GM23338 (cell line): ENCODE measurements at regions not wholly inside any gene's neighbourhood (a gene's known extent, or its start where the extent isn't known, plus 50 kb on each side); places are given as distances from the start of the nearest gene placed in this dataset.

Experiments used
- ATAC-seq: fragments of 200-7000 bp; cut with Tn5 transposase; 3 replicates; pipeline ENCODE4 v1.9.1; 2020
- DNase-seq: peaks from one replicate; pipeline ENCODE4 v3.0.0-alpha.2; 2015; ENCODE audit warnings: low spot score
- H2AFZ ChIP-seq: fragments of 200-600 bp; sonication (generic); 2 replicates; pipeline ENCODE4 v1.8.0; 2016; ENCODE audit warnings: antibody characterized with exemption, mild to moderate bottlenecking, moderate library complexity
- H3F3A ChIP-seq: fragments of 200-600 bp; sonication (generic); replicated peaks from 2 replicates; pipeline ENCODE4 v1.8.0; 2017; ENCODE audit warnings: antibody characterized with exemption, mixed run types, low read depth
- H3K27ac ChIP-seq: fragments of 200-600 bp; sonication (generic); 2 replicates; pipeline ENCODE4 v1.6.1; 2016; ENCODE audit warnings: low read depth
- H3K27me3 ChIP-seq: fragments of 200-600 bp; sonication (generic); 2 replicates; pipeline ENCODE4 v1.8.0; 2016; ENCODE audit warnings: mild to moderate bottlenecking, mixed run types, moderate library complexity; ENCODE audit not compliant: insufficient read depth
- H3K36me3 ChIP-seq: fragments of 200-600 bp; sonication (generic); 2 replicates; pipeline ENCODE4 v1.8.0; 2016; ENCODE audit warnings: mild to moderate bottlenecking; ENCODE audit not compliant: insufficient read depth
- H3K4me1 ChIP-seq: fragments of 200-600 bp; sonication (generic); 2 replicates; pipeline ENCODE4 v1.8.0; 2016; ENCODE audit warnings: mild to moderate bottlenecking, moderate library complexity; ENCODE audit not compliant: insufficient read depth
- H3K4me2 ChIP-seq: fragments of 200-600 bp; sonication (generic); 2 replicates; pipeline ENCODE4 v1.7.1; 2017; ENCODE audit warnings: mixed run types
- H3K4me3 ChIP-seq: fragments of 200-600 bp; sonication (generic); 2 replicates; pipeline ENCODE4 v1.6.1; 2016; ENCODE audit warnings: mixed run types
- H3K79me2 ChIP-seq: fragments of 200-600 bp; sonication (generic); replicated peaks from 2 replicates; pipeline ENCODE4 v1.8.0; 2017; ENCODE audit warnings: mild to moderate bottlenecking; ENCODE audit not compliant: insufficient read depth
- H3K9me2 ChIP-seq: fragments of 200-600 bp; sonication (generic); 2 replicates; pipeline ENCODE4 v1.8.0; 2017; ENCODE audit not compliant: insufficient read depth
- H4K20me1 ChIP-seq: fragments of 200-600 bp; sonication (generic); replicated peaks from 2 replicates; pipeline ENCODE4 v1.8.0; 2017; ENCODE audit warnings: mild to moderate bottlenecking; ENCODE audit not compliant: insufficient read depth
- H3K27ac Mint-ChIP-seq: 2 replicates; pipeline ENCODE4 v1.8.0; 2020; ENCODE audit warnings: inconsistent platforms, mild to moderate bottlenecking, moderate library complexity, mixed read lengths
- H3K27me3 Mint-ChIP-seq: 3 replicates; pipeline ENCODE4 v1.8.0; 2022; ENCODE audit warnings: low read depth, mild to moderate bottlenecking, moderate library complexity, mixed read lengths, inconsistent platforms; ENCODE audit not compliant: insufficient read depth, poor library complexity
- H3K36me3 Mint-ChIP-seq: 3 replicates; pipeline ENCODE4 v1.8.0; 2021; ENCODE audit warnings: low read depth, mild to moderate bottlenecking, inconsistent platforms, moderate library complexity, mixed read lengths
- H3K4me1 Mint-ChIP-seq: 3 replicates; pipeline ENCODE4 v1.8.0; 2020; ENCODE audit warnings: mild to moderate bottlenecking, inconsistent platforms, mixed read lengths
- H3K4me3 Mint-ChIP-seq: 3 replicates; pipeline ENCODE4 v1.8.0; 2021; ENCODE audit warnings: moderate library complexity, mild to moderate bottlenecking, inconsistent platforms, mixed read lengths
- H3K9me3 Mint-ChIP-seq: 3 replicates; pipeline ENCODE4 v1.8.0; 2020; ENCODE audit warnings: moderate library complexity, mild to moderate bottlenecking, inconsistent platforms, mixed read lengths
- CREB1 ChIP-seq: fragments of 250-450 bp; sonication (Bioruptor Pico); IDR thresholded peaks from 2 replicates; pipeline ENCODE4 v1.5.0; 2020; ENCODE audit warnings: low read depth, mild to moderate bottlenecking, moderate library complexity
- ETS1 ChIP-seq: IDR thresholded peaks from 2 replicates; pipeline ENCODE4 v1.6.1; 2016; ENCODE audit warnings: antibody characterized with exemption
- EZH2 ChIP-seq: fragments of 200-600 bp; sonication (generic); IDR thresholded peaks from one replicate; pipeline ENCODE4 v1.8.0; 2017; ENCODE audit warnings: antibody characterized with exemption, mild to moderate bottlenecking, low read depth; ENCODE audit not compliant: unreplicated experiment
- EZH2phosphoT487 ChIP-seq: fragments of 200-600 bp; sonication (generic); IDR thresholded peaks from one replicate; pipeline ENCODE4 v1.8.1; 2018; ENCODE audit warnings: antibody characterized with exemption; ENCODE audit not compliant: unreplicated experiment
- JUNB ChIP-seq: IDR thresholded peaks from one replicate; pipeline ENCODE4 v1.6.1; 2016; ENCODE audit warnings: antibody characterized with exemption; ENCODE audit not compliant: unreplicated experiment
- NANOG ChIP-seq: IDR thresholded peaks from 2 replicates; pipeline ENCODE4 v1.6.1; 2016; ENCODE audit warnings: antibody characterized with exemption, borderline replicate concordance
- STAT1 ChIP-seq: IDR thresholded peaks from one replicate; pipeline ENCODE4 v1.6.1; 2016; ENCODE audit warnings: antibody characterized with exemption; ENCODE audit not compliant: unreplicated experiment
- ZNF114 ChIP-seq: fragments of 250-450 bp; sonication (Bioruptor Pico); IDR thresholded peaks from 2 replicates; pipeline ENCODE4 v1.5.0; 2020; ENCODE audit warnings: mild to moderate bottlenecking, moderate library complexity
- ZNF331 ChIP-seq: fragments of 250-450 bp; sonication (Bioruptor Pico); IDR thresholded peaks from 2 replicates; pipeline ENCODE4 v1.5.0; 2020; ENCODE audit warnings: low read depth, mild to moderate bottlenecking, moderate library complexity
- ZNF462 ChIP-seq: fragments of 250-450 bp; sonication (Bioruptor Pico); IDR thresholded peaks from 2 replicates; pipeline ENCODE4 v1.5.0; 2020; ENCODE audit warnings: mild to moderate bottlenecking, moderate library complexity

DNA sequence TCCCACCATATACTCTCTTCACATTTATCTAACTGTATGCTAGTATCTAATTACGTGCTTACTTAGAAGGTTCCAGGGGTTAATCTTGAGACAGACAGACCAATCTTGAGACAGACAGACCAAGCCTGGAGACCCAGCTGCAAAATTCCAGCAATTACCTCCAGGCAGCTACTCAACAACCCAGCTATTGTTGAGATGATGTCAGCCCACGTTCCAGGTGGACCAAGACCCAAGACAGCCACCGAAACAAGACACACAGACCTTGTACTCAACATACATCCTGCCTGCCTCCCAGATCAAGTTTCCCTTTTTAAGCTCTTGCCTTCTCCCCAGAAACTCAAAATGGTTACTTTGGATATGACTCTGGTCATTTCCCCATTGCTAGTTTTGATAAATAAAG lies 64.9 kb upstream of the VASH1 start (continued):
- no peak for TF ChIP-seq ZNF462 (CRISPR knock-in tag)
- no peak for TF ChIP-seq JUNB
- TF ChIP-seq EZH2phosphoT487: no peak
- no peak for TF ChIP-seq CREB1 (CRISPR knock-in tag)
- no peak for TF ChIP-seq STAT1

DNA sequence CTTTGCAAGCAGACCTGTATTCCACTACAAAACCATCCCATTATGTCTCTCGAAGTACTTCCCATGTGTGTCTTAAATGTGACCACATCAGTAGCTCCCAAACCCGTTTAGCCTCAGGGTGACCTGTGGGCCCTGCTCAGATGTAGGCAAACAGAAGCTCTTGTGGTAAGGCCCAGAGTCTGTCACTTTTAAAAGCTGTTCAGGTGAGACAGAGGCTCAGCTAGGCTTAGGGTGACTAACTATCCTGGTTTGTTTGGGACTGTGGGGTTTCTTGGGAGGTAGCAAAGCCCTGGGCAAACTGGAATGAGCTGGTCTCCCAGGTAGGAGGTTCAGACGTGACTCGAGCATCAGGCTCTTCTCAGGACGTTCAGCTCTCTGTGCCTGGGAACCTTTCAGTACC lies 64.5 kb upstream of the VASH1 start:
- Mint-ChIP-seq H3K27me3 (peaks cover 3% of the 10 kb centered on the region), H3K27ac (no peak overlapping the region), H3K9me3 (no peaks in the 10 kb centered on the region), H3K36me3 (no peaks in the 10 kb centered on the region), H3K4me3 (no peak overlapping the region), H3K4me1 (no peaks in the 10 kb centered on the region)
- Histone ChIP-seq H4K20me1 (no peaks in the 10 kb centered on the region), H3K4me2 (no peak overlapping the region), H3K4me1 (no peaks in the 10 kb centered on the region), H3F3A (no peaks in the 10 kb centered on the region), H3K4me3 (no peak overlapping the region), H3K36me3 (no peaks in the 10 kb centered on the region), H3K9me2 (no peaks in the 10 kb centered on the region), H3K27me3 (no peaks in the 10 kb centered on the region), H3K27ac (no peak overlapping the region), H2AFZ (no peak overlapping the region), H3K79me2 (no peaks in the 10 kb centered on the region)
- DNase-seq (no peak), ATAC-seq (no peak)
- TF ChIP-seq EZH2: no peak
- no peak for TF ChIP-seq ETS1
- no peak for TF ChIP-seq ZNF462 (CRISPR knock-in tag)
- no peak for TF ChIP-seq ZNF114
- no peak for TF ChIP-seq CREB1 (CRISPR knock-in tag)
- no peak for TF ChIP-seq ZNF331 (CRISPR knock-in tag)
- no peak for TF ChIP-seq NANOG
